WERI-Rb-1 (cell line): ENCODE measurements at regions not wholly inside any gene's neighbourhood (a gene's known extent, or its start where the extent isn't known, plus 50 kb on each side); places are given as distances from the start of the nearest gene placed in this dataset.

Source experiments
- DNase-seq: peaks from one replicate; pipeline ENCODE4 v3.0.0-alpha.2; 2020
- H3K27ac ChIP-seq: fragments of 250-450 bp; sonication (Bioruptor Pico); 2 replicates; pipeline ENCODE4 v1.5.1; 2020; ENCODE audit warnings: mild to moderate bottlenecking, moderate library complexity
- H3K27me3 ChIP-seq: fragments of 250-450 bp; sonication (Bioruptor Pico); 2 replicates; pipeline ENCODE4 v1.5.1; 2021; ENCODE audit warnings: mild to moderate bottlenecking, low read depth, moderate library complexity; ENCODE audit not compliant: insufficient read depth, severe bottlenecking
- H3K36me3 ChIP-seq: fragments of 250-450 bp; sonication (Bioruptor Pico); 2 replicates; pipeline ENCODE4 v1.5.1; 2020; ENCODE audit warnings: mild to moderate bottlenecking, moderate library complexity
- H3K4me3 ChIP-seq: 2 replicates; pipeline ENCODE4 v1.5.1; 2011; ENCODE audit warnings: low read depth, mild to moderate bottlenecking, control low read depth, low read length
- H3K9me3 ChIP-seq: fragments of 250-450 bp; sonication (Bioruptor Pico); 2 replicates; pipeline ENCODE4 v1.5.1; 2021; ENCODE audit warnings: mild to moderate bottlenecking, moderate library complexity; ENCODE audit not compliant: severe bottlenecking
- CTCF ChIP-seq: IDR thresholded peaks from 2 replicates; pipeline ENCODE4 v1.5.1; 2011; ENCODE audit warnings: low read depth, mild to moderate bottlenecking, control low read depth, inconsistent platforms, low read length

GRCh38 chr17:77893144-77894044 lies 65.1 kb upstream of the TNRC6C start:
- Histone ChIP-seq H3K4me3 (no peak overlapping the region), H3K36me3 (no peaks in the 10 kb centered on the region), H3K27me3 (no peaks in the 10 kb centered on the region), H3K27ac (no peak overlapping the region), H3K9me3 (no peaks in the 10 kb centered on the region)
- no peak for DNase-seq
- TF ChIP-seq CTCF = no peak

- no peak for DNase-seq
- Histone ChIP-seq H3K4me3 (no peak overlapping the region), H3K27me3 (no peaks in the 10 kb centered on the region), H3K27ac (no peak overlapping the region), H3K36me3 (no peaks in the 10 kb centered on the region), H3K9me3 (no peaks in the 10 kb centered on the region)
- no peak for TF ChIP-seq CTCF
Observed at GRCh38 chr17:77894126-77894956, 64.2 kb upstream of the TNRC6C start.

- no peaks in the 10 kb centered on the region for H3K36me3 ChIP-seq
- no peak overlapping the region for H3K27ac ChIP-seq
- no peak overlapping the region for H3K4me3 ChIP-seq
- DNase-seq = no peak
- no peak for TF ChIP-seq CTCF
- H3K27me3 ChIP-seq = no peaks in the 10 kb centered on the region
- H3K9me3 ChIP-seq = no peaks in the 10 kb centered on the region
Observed at GRCh38 chr17:77897741-77898301, 60.7 kb upstream of the TNRC6C start.

- no peaks in the 10 kb centered on the region for H3K36me3 ChIP-seq
- DNase-seq = no peak
- no peak for TF ChIP-seq CTCF
- H3K4me3 ChIP-seq = no peak overlapping the region
- H3K27ac ChIP-seq = no peak overlapping the region
- H3K9me3 ChIP-seq = no peaks in the 10 kb centered on the region
- H3K27me3 ChIP-seq = no peaks in the 10 kb centered on the region
Observed at GRCh38 chr17:77898521-77899434, 59.7 kb upstream of the TNRC6C start.

GRCh38 chr17:77899498-77899897 lies 59.0 kb upstream of the TNRC6C start:
- no peak for DNase-seq
- no peak for TF ChIP-seq CTCF
- no peaks in the 10 kb centered on the region for H3K27me3 ChIP-seq
- H3K4me3 ChIP-seq = no peak overlapping the region
- H3K36me3 ChIP-seq = no peaks in the 10 kb centered on the region
- H3K9me3 ChIP-seq = no peaks in the 10 kb centered on the region
- no peak overlapping the region for H3K27ac ChIP-seq
